C4-2B (cell line): ENCODE measurements at regions not wholly inside any gene's neighbourhood (a gene's known extent, or its start where the extent isn't known, plus 50 kb on each side); places are given as distances from the start of the nearest gene placed in this dataset.

ENCODE experiments used
- ZFX ChIP-seq: fragments of 450-650 bp; IDR thresholded peaks from 2 replicates; pipeline ENCODE4 v1.6.1; 2017
- TF ChIP-seq, protein P1 (sequence below): fragments of 450-650 bp; conservative IDR thresholded peaks from 2 replicates; pipeline ENCODE4 v1.5.1; 2017; ENCODE audit warnings: mild to moderate bottlenecking

DNA sequence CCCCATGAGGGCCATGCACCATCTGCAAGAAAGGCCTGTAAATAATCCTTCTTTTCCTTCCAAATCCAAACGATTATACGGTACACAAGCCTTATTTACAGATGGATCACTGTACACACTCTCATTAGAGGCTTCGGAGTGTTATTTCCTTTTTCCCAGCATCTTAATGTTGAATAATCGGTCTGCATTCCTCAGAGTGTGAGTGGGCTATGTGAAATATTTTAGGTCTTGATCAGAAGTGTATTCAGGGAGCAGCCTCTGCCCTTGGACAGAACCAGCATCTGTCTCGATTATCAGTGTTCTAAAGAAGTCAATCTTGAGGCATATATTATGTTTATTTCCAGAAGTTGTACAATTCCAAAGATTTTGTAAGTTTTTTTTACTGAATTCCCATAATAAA is 340.6 kb downstream of the SEC23A start:
- TF ChIP-seq, protein P1, sequence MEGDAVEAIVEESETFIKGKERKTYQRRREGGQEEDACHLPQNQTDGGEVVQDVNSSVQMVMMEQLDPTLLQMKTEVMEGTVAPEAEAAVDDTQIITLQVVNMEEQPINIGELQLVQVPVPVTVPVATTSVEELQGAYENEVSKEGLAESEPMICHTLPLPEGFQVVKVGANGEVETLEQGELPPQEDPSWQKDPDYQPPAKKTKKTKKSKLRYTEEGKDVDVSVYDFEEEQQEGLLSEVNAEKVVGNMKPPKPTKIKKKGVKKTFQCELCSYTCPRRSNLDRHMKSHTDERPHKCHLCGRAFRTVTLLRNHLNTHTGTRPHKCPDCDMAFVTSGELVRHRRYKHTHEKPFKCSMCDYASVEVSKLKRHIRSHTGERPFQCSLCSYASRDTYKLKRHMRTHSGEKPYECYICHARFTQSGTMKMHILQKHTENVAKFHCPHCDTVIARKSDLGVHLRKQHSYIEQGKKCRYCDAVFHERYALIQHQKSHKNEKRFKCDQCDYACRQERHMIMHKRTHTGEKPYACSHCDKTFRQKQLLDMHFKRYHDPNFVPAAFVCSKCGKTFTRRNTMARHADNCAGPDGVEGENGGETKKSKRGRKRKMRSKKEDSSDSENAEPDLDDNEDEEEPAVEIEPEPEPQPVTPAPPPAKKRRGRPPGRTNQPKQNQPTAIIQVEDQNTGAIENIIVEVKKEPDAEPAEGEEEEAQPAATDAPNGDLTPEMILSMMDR, result no peak
- TF ChIP-seq ZFX, result no peak
